ENCODE measurements at regions not wholly inside any gene's neighbourhood (a gene's known extent, or its start where the extent isn't known, plus 50 kb on each side); places are given as distances from the start of the nearest gene placed in this dataset.
"Not testable (repeated sequence)": the region's sequence is repeated elsewhere in the genome, so short reads cannot be mapped to it uniquely, and the experiment has no call there.

GRCh38 chr10:117441812-117442443, 66.7 kb upstream of the PDZD8 start:
- H4K8ac ChIP-seq (ENCODE audit: low read depth, low read length): no peak overlapping the region
- H2AK5ac ChIP-seq (ENCODE audit: low read length): no peak overlapping the region
- no peaks in the 10 kb centered on the region for H3K27me3 ChIP-seq (ENCODE audit: insufficient read depth, low read length, poor library complexity)
- H3K9ac ChIP-seq (ENCODE audit: low read length): no peak overlapping the region
- H3K56ac ChIP-seq (ENCODE audit: low read length): no peak overlapping the region
- H3K4me2 ChIP-seq (ENCODE audit: low read length): no peak overlapping the region
- WGBS (ENCODE audit: extremely low coverage, insufficient coverage, low lambda C conversion rate): no CpG with 5 or more reads among the region's 6 CpGs
- H3K4me1 ChIP-seq (ENCODE audit: control insufficient read depth, low read depth, low read length): no peaks in the 10 kb centered on the region
- H3K79me1 ChIP-seq (ENCODE audit: low read length): no peaks in the 10 kb centered on the region
- H3K79me2 ChIP-seq (ENCODE audit: control insufficient read depth, insufficient read depth, low read length): no peaks in the 10 kb centered on the region
- H3K23ac ChIP-seq (ENCODE audit: low read length): no peak overlapping the region
- no peak for DNase-seq
- no peak overlapping the region for H2BK5ac ChIP-seq (ENCODE audit: low read length)
- H4K5ac ChIP-seq (ENCODE audit: low read length): no peak overlapping the region
- H3K4me3 ChIP-seq (ENCODE audit: low read length): no peak overlapping the region
- H2BK120ac ChIP-seq (ENCODE audit: low read depth, low read length): no peak overlapping the region
- no peaks in the 10 kb centered on the region for H3K36me3 ChIP-seq (ENCODE audit: control insufficient read depth, insufficient read depth, low read length)
- H3K27ac ChIP-seq (ENCODE audit: low read depth, low read length): no peak overlapping the region
- no peak overlapping the region for H3K18ac ChIP-seq (ENCODE audit: low read length)
- H2BK15ac ChIP-seq (replicated peaks; ENCODE audit: low read depth): no peak overlapping the region
- no peak overlapping the region for H3K4ac ChIP-seq (ENCODE audit: low read depth, low read length)

DNA sequence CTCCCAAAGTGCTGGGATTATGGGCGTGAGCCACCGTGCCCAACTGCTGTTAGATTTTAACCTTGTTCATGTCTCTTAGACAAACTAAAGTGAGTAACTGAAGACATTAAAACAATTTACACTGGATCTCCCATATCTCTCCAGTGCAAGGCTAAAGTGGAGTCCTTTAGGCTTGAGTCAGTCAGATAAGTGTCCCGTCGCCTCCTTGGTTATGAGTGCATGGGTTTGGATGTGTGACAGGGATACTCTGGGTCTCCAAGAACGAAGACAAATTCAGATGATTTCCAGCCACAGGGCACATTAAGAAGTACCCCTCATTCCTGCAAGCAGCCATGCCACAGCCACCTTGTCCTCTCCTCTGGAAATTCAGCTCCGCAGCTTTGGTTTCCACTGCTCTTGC, 66.1 kb upstream of the PDZD8 start:
- H4K8ac ChIP-seq (ENCODE audit: low read depth, low read length): no peak overlapping the region
- H3K27ac ChIP-seq (ENCODE audit: low read depth, low read length): no peak overlapping the region
- no peaks in the 10 kb centered on the region for H3K36me3 ChIP-seq (ENCODE audit: control insufficient read depth, insufficient read depth, low read length)
- H3K79me1 ChIP-seq (ENCODE audit: low read length): no peaks in the 10 kb centered on the region
- no peak overlapping the region for H3K9ac ChIP-seq (ENCODE audit: low read length)
- no peaks in the 10 kb centered on the region for H3K79me2 ChIP-seq (ENCODE audit: control insufficient read depth, insufficient read depth, low read length)
- H2BK120ac ChIP-seq (ENCODE audit: low read depth, low read length): no peak overlapping the region
- H2BK15ac ChIP-seq (replicated peaks; ENCODE audit: low read depth): no peak overlapping the region
- no peak overlapping the region for H2AK5ac ChIP-seq (ENCODE audit: low read length)
- H3K18ac ChIP-seq (ENCODE audit: low read length): no peak overlapping the region
- no peak for DNase-seq
- H4K5ac ChIP-seq (ENCODE audit: low read length): no peak overlapping the region
- no peaks in the 10 kb centered on the region for H3K27me3 ChIP-seq (ENCODE audit: insufficient read depth, low read length, poor library complexity)
- H3K4me3 ChIP-seq (ENCODE audit: low read length): no peak overlapping the region
- H3K23ac ChIP-seq (ENCODE audit: low read length): no peak overlapping the region
- no peak overlapping the region for H3K56ac ChIP-seq (ENCODE audit: low read length)
- H3K4ac ChIP-seq (ENCODE audit: low read depth, low read length): no peak overlapping the region
- H2BK5ac ChIP-seq (ENCODE audit: low read length): no peak overlapping the region
- H3K4me1 ChIP-seq (ENCODE audit: control insufficient read depth, low read depth, low read length): no peaks in the 10 kb centered on the region
- H3K4me2 ChIP-seq (ENCODE audit: low read length): no peak overlapping the region
- no CpG with 5 or more reads among the region's 6 CpGs for WGBS (ENCODE audit: extremely low coverage, insufficient coverage, low lambda C conversion rate)

- Histone ChIP-seq H3K79me1 (ENCODE audit: low read length) (no peaks in the 10 kb centered on the region), H2BK120ac (ENCODE audit: low read depth, low read length) (no peak overlapping the region), H3K4me3 (ENCODE audit: low read length) (no peak overlapping the region), H3K27ac (ENCODE audit: low read depth, low read length) (no peak overlapping the region), H3K4me1 (ENCODE audit: control insufficient read depth, low read depth, low read length) (no peaks in the 10 kb centered on the region), H2BK15ac (replicated peaks; ENCODE audit: low read depth) (no peak overlapping the region), H3K9ac (ENCODE audit: low read length) (no peak overlapping the region), H3K4me2 (ENCODE audit: low read length) (no peak overlapping the region), H3K56ac (ENCODE audit: low read length) (no peak overlapping the region), H2BK5ac (ENCODE audit: low read length) (no peak overlapping the region), H3K23ac (ENCODE audit: low read length) (no peak overlapping the region), H3K18ac (ENCODE audit: low read length) (no peak overlapping the region), H2AK5ac (ENCODE audit: low read length) (no peak overlapping the region), H3K36me3 (ENCODE audit: control insufficient read depth, insufficient read depth, low read length) (no peaks in the 10 kb centered on the region), H4K8ac (ENCODE audit: low read depth, low read length) (no peak overlapping the region), H3K4ac (ENCODE audit: low read depth, low read length) (no peak overlapping the region), H3K79me2 (ENCODE audit: control insufficient read depth, insufficient read depth, low read length) (no peaks in the 10 kb centered on the region), H4K5ac (ENCODE audit: low read length) (no peak overlapping the region), H3K27me3 (ENCODE audit: insufficient read depth, low read length, poor library complexity) (no peaks in the 10 kb centered on the region)
- no CpG with 5 or more reads among the region's 4 CpGs for WGBS (ENCODE audit: extremely low coverage, insufficient coverage, low lambda C conversion rate)
- DNase-seq: no peak
Observed at GRCh38 chr10:117439243-117439912, 64.1 kb upstream of the PDZD8 start.

GRCh38 chr10:117432866-117433265, 57.6 kb upstream of the PDZD8 start:
- Histone ChIP-seq H3K79me1 (ENCODE audit: low read length) (no peaks in the 10 kb centered on the region), H3K4me3 (ENCODE audit: low read length) (no peak overlapping the region), H3K4me1 (ENCODE audit: control insufficient read depth, low read depth, low read length) (no peaks in the 10 kb centered on the region), H3K23ac (ENCODE audit: low read length) (no peak overlapping the region), H2BK15ac (replicated peaks; ENCODE audit: low read depth) (no peak overlapping the region), H3K27me3 (ENCODE audit: insufficient read depth, low read length, poor library complexity) (no peaks in the 10 kb centered on the region), H3K27ac (ENCODE audit: low read depth, low read length) (no peak overlapping the region), H3K36me3 (ENCODE audit: control insufficient read depth, insufficient read depth, low read length) (no peaks in the 10 kb centered on the region), H3K79me2 (ENCODE audit: control insufficient read depth, insufficient read depth, low read length) (no peaks in the 10 kb centered on the region), H2BK5ac (ENCODE audit: low read length) (no peak overlapping the region), H3K4ac (ENCODE audit: low read depth, low read length) (no peak overlapping the region), H4K5ac (ENCODE audit: low read length) (no peak overlapping the region), H3K9ac (ENCODE audit: low read length) (no peak overlapping the region), H4K8ac (ENCODE audit: low read depth, low read length) (no peak overlapping the region), H3K56ac (ENCODE audit: low read length) (no peak overlapping the region), H3K4me2 (ENCODE audit: low read length) (no peak overlapping the region), H2BK120ac (ENCODE audit: low read depth, low read length) (no peak overlapping the region), H3K18ac (ENCODE audit: low read length) (no peak overlapping the region), H2AK5ac (ENCODE audit: low read length) (no peak overlapping the region)
- no peak for DNase-seq
- no CpG with 5 or more reads among the region's 4 CpGs for WGBS (ENCODE audit: extremely low coverage, insufficient coverage, low lambda C conversion rate)

- H3K4me1 ChIP-seq (ENCODE audit: control insufficient read depth, low read depth, low read length): no peaks in the 10 kb centered on the region
- H3K23ac ChIP-seq (ENCODE audit: low read length): no peak overlapping the region
- H2BK5ac ChIP-seq (ENCODE audit: low read length): no peak overlapping the region
- no peak overlapping the region for H3K4ac ChIP-seq (ENCODE audit: low read depth, low read length)
- H3K79me2 ChIP-seq (ENCODE audit: control insufficient read depth, insufficient read depth, low read length): no peaks in the 10 kb centered on the region
- no peak overlapping the region for H3K4me2 ChIP-seq (ENCODE audit: low read length)
- no peak overlapping the region for H2AK5ac ChIP-seq (ENCODE audit: low read length)
- no peak overlapping the region for H3K18ac ChIP-seq (ENCODE audit: low read length)
- no peak overlapping the region for H3K9ac ChIP-seq (ENCODE audit: low read length)
- H3K27ac ChIP-seq (ENCODE audit: low read depth, low read length): no peak overlapping the region
- H3K79me1 ChIP-seq (ENCODE audit: low read length): no peaks in the 10 kb centered on the region
- no peaks in the 10 kb centered on the region for H3K27me3 ChIP-seq (ENCODE audit: insufficient read depth, low read length, poor library complexity)
- no peak overlapping the region for H4K8ac ChIP-seq (ENCODE audit: low read depth, low read length)
- no peak overlapping the region for H2BK120ac ChIP-seq (ENCODE audit: low read depth, low read length)
- no CpG with 5 or more reads among the region's 4 CpGs for WGBS (ENCODE audit: extremely low coverage, insufficient coverage, low lambda C conversion rate)
- H3K4me3 ChIP-seq (ENCODE audit: low read length): no peak overlapping the region
- H3K36me3 ChIP-seq (ENCODE audit: control insufficient read depth, insufficient read depth, low read length): no peaks in the 10 kb centered on the region
- no peak overlapping the region for H3K56ac ChIP-seq (ENCODE audit: low read length)
- no peak overlapping the region for H4K5ac ChIP-seq (ENCODE audit: low read length)
- no peak for DNase-seq
- H2BK15ac ChIP-seq (replicated peaks; ENCODE audit: low read depth): no peak overlapping the region
Observed at GRCh38 chr10:117431160-117431559, 55.9 kb upstream of the PDZD8 start.

- not testable (repeated sequence) for H3K4me3 ChIP-seq (ENCODE audit: low read length); H3K79me1 ChIP-seq (ENCODE audit: low read length); H3K79me2 ChIP-seq (ENCODE audit: control insufficient read depth, insufficient read depth, low read length); H4K8ac ChIP-seq (ENCODE audit: low read depth, low read length); H2BK120ac ChIP-seq (ENCODE audit: low read depth, low read length); H2BK5ac ChIP-seq (ENCODE audit: low read length); H3K4ac ChIP-seq (ENCODE audit: low read depth, low read length); H3K27ac ChIP-seq (ENCODE audit: low read depth, low read length); DNase-seq; H3K36me3 ChIP-seq (ENCODE audit: control insufficient read depth, insufficient read depth, low read length); H3K18ac ChIP-seq (ENCODE audit: low read length); H2BK15ac ChIP-seq (replicated peaks; ENCODE audit: low read depth); H3K56ac ChIP-seq (ENCODE audit: low read length); H3K9ac ChIP-seq (ENCODE audit: low read length); H2AK5ac ChIP-seq (ENCODE audit: low read length); H3K4me1 ChIP-seq (ENCODE audit: control insufficient read depth, low read depth, low read length); H4K5ac ChIP-seq (ENCODE audit: low read length); H3K27me3 ChIP-seq (ENCODE audit: insufficient read depth, low read length, poor library complexity); H3K4me2 ChIP-seq (ENCODE audit: low read length); H3K23ac ChIP-seq (ENCODE audit: low read length)
- WGBS (ENCODE audit: extremely low coverage, insufficient coverage, low lambda C conversion rate): no CpG with 5 or more reads among the region's 2 CpGs
Observed at GRCh38 chr10:117430535-117430934, 55.3 kb upstream of the PDZD8 start.

All from mesendoderm (in vitro differentiated cells).